Keratinocyte (primary cell): ENCODE measurements at regions not wholly inside any gene's neighbourhood (a gene's known extent, or its start where the extent isn't known, plus 50 kb on each side); places are given as distances from the start of the nearest gene placed in this dataset.

ENCODE experiments used
- DNase-seq: peaks from one replicate; pipeline ENCODE4 v3.0.0-alpha.2; 2011; ENCODE audit warnings: low read depth, missing footprints, low spot score
- FAIRE-seq: peaks from 2 replicates; lab custom pipeline; 2011; peaks lifted over from hg19 to GRCh38; lab: Jason Lieb, UNC
- H2AFZ ChIP-seq: 2 replicates; pipeline ENCODE4 v1.6.0; 2012; ENCODE audit warnings: low read length, control low read depth, inconsistent platforms; ENCODE audit not compliant: control insufficient read depth
- H3K27ac ChIP-seq: 2 replicates; pipeline ENCODE4 v1.5.1; 2011; ENCODE audit warnings: low read length; ENCODE audit not compliant: control insufficient read depth, insufficient read depth
- H3K27me3 ChIP-seq: 3 replicates; pipeline ENCODE4 v1.6.0; 2011; ENCODE audit warnings: low read length; ENCODE audit not compliant: control insufficient read depth, insufficient read depth; ENCODE audit errors: extremely low read depth
- H3K36me3 ChIP-seq, 2 experiments: 2 replicates in 1 of 2; 3 replicates in 1 of 2; pipeline ENCODE4 v1.5.1; 2011; ENCODE audit warnings: low read length in 2 of 2, mild to moderate bottlenecking in 1 of 2; ENCODE audit not compliant: control insufficient read depth in 2 of 2, insufficient read depth in 2 of 2; ENCODE audit errors: extremely low read depth in 1 of 2
- H3K4me1 ChIP-seq: 3 replicates; pipeline ENCODE4 v1.5.1; 2011; ENCODE audit warnings: low read length; ENCODE audit not compliant: control insufficient read depth, insufficient read depth; ENCODE audit errors: extremely low read depth
- H3K4me2 ChIP-seq: 3 replicates; pipeline ENCODE4 v1.6.0; 2011; ENCODE audit warnings: low read depth, low read length; ENCODE audit not compliant: control insufficient read depth, insufficient read depth; ENCODE audit errors: extremely low read depth
- H3K4me3 ChIP-seq, 3 experiments: fragments of 200-600 bp in 1 of 3; sonication (generic) in 1 of 3; 2 replicates in 2 of 3; 3 replicates in 1 of 3; pipeline ENCODE4 v1.5.1; 2011 to 2016; ENCODE audit warnings: low read length in 3 of 3, mild to moderate bottlenecking in 3 of 3, control low read depth in 2 of 3, inconsistent platforms in 1 of 3, low read depth in 1 of 3, mixed read lengths in 1 of 3, mixed run types in 1 of 3, moderate library complexity in 1 of 3; ENCODE audit not compliant: control insufficient read depth in 2 of 3, insufficient read depth in 2 of 3; ENCODE audit errors: extremely low read depth in 1 of 3
- H3K79me2 ChIP-seq: 2 replicates; pipeline ENCODE4 v1.6.0; 2012; ENCODE audit warnings: low read length; ENCODE audit not compliant: control insufficient read depth, insufficient read depth
- H3K9ac ChIP-seq: 3 replicates; pipeline ENCODE4 v1.6.0; 2011; ENCODE audit warnings: low read length; ENCODE audit not compliant: control insufficient read depth, insufficient read depth; ENCODE audit errors: extremely low read depth
- H3K9me1 ChIP-seq: 3 replicates; pipeline ENCODE4 v1.6.0; 2011; ENCODE audit warnings: low read length; ENCODE audit not compliant: control insufficient read depth, insufficient read depth; ENCODE audit errors: extremely low read depth
- H3K9me3 ChIP-seq: 2 replicates; pipeline ENCODE4 v1.5.1; 2012; ENCODE audit warnings: low read depth, low read length; ENCODE audit not compliant: control insufficient read depth
- H4K20me1 ChIP-seq: 3 replicates; pipeline ENCODE4 v1.6.0; 2011; ENCODE audit warnings: low read length; ENCODE audit not compliant: control insufficient read depth, insufficient read depth; ENCODE audit errors: extremely low read depth
- CTCF ChIP-seq, 3 experiments: IDR thresholded peaks in 1 of 3; conservative IDR thresholded peaks in 1 of 3; optimal IDR thresholded peaks in 1 of 3; 2 replicates in 2 of 3; 3 replicates in 1 of 3; pipeline versions ENCODE3 to v1.5.1; 2011; ENCODE audit warnings: low read length in 3 of 3, mild to moderate bottlenecking in 3 of 3, moderate library complexity in 2 of 3, control low read depth in 1 of 3, inconsistent platforms in 1 of 3; ENCODE audit not compliant: insufficient read depth in 2 of 3; ENCODE audit errors: extremely low read depth in 1 of 3
- EZH2 ChIP-seq: IDR thresholded peaks from one replicate; pipeline ENCODE4 v1.6.1; 2012; ENCODE audit warnings: inconsistent platforms, mild to moderate bottlenecking, low read length, moderate library complexity
- dilution Hi-C: fragments of 300-500 bp; cut with MboI; formaldehyde crosslinking; loops from one replicate; pipeline ENCODE4 v1.7.0; 2020; ENCODE audit warnings: low sequenced_read_pairs; ENCODE audit not compliant: extremely low pct_ligation_motif_present

GRCh38 chr5:147989239-147989638 is 74.5 kb upstream of the SPINK5 start:
- H3K4me1 ChIP-seq: no peaks in the 10 kb centered on the region
- no peak overlapping the region for H3K4me3 ChIP-seq
- H3K27me3 ChIP-seq: no peaks in the 10 kb centered on the region
- no peak overlapping the region for H3K27ac ChIP-seq
- no peaks in the 10 kb centered on the region for H4K20me1 ChIP-seq
- no peak for DNase-seq
- no peaks in the 10 kb centered on the region for H3K9me1 ChIP-seq
- TF ChIP-seq CTCF (optimal IDR thresholded peaks at IDR 0.05 in 1 of 3, IDR thresholded peaks at IDR 0.05 in 1 of 3, conservative IDR thresholded peaks at IDR 0.05 in 1 of 3; ENCODE audit: extremely low read depth in 1 of 3, insufficient read depth in 2 of 3, low read length in 3 of 3) (no peak), EZH2 (no peak)
- no peaks in the 10 kb centered on the region for H3K79me2 ChIP-seq
- no peak overlapping the region for H2AFZ ChIP-seq
- no peaks in the 10 kb centered on the region for H3K9me3 ChIP-seq
- dilution Hi-C loops: no loop called here
- H3K9ac ChIP-seq: no peak overlapping the region
- FAIRE-seq: no peak
- no peaks in the 10 kb centered on the region for H3K36me3 ChIP-seq
- no peak overlapping the region for H3K4me2 ChIP-seq

- H3K36me3 ChIP-seq: no peaks in the 10 kb centered on the region
- H2AFZ ChIP-seq: no peak overlapping the region
- no peak for TF ChIP-seq EZH2
- TF ChIP-seq CTCF (optimal IDR thresholded peaks at IDR 0.05 in 1 of 3, IDR thresholded peaks at IDR 0.05 in 1 of 3, conservative IDR thresholded peaks at IDR 0.05 in 1 of 3; ENCODE audit: extremely low read depth in 1 of 3, insufficient read depth in 2 of 3, low read length in 3 of 3): no peak
- no peaks in the 10 kb centered on the region for H3K9me3 ChIP-seq
- no peaks in the 10 kb centered on the region for H3K4me1 ChIP-seq
- H3K9ac ChIP-seq: no peak overlapping the region
- FAIRE-seq: no peak
- DNase-seq: no peak
- H3K4me3 ChIP-seq: no peak overlapping the region
- H3K27me3 ChIP-seq: no peaks in the 10 kb centered on the region
- H3K9me1 ChIP-seq: no peaks in the 10 kb centered on the region
- H4K20me1 ChIP-seq: no peaks in the 10 kb centered on the region
- H3K79me2 ChIP-seq: no peaks in the 10 kb centered on the region
- H3K4me2 ChIP-seq: no peak overlapping the region
- H3K27ac ChIP-seq: no peak overlapping the region
- dilution Hi-C loops: no loop called here
Measured at GRCh38 chr5:147986134-147986757, 77.5 kb upstream of the SPINK5 start.
